Transverse colon (tissue), 4 donors: ENCODE measurements at regions not wholly inside any gene's neighbourhood (a gene's known extent, or its start where the extent isn't known, plus 50 kb on each side); places are given as distances from the start of the nearest gene placed in this dataset.

Experiments
- DNase-seq: peaks from one replicate; pipeline ENCODE4 v3.0.0-alpha.2; 2019
- H3K27ac ChIP-seq, 4 donors: fragments of 200-600 bp; sonication (generic); 2 replicates each; pipeline ENCODE4 v1.5.1; 2016 to 2018; ENCODE audit warnings: inconsistent platforms in 4 of 4
- H3K27me3 ChIP-seq: fragments of 200-600 bp; sonication (generic); 2 replicates; pipeline ENCODE4 v1.5.1; 2017; ENCODE audit warnings: inconsistent platforms
- H3K36me3 ChIP-seq, 4 donors: fragments of 200-600 bp; sonication (generic); 2 replicates each; pipeline ENCODE4 v1.5.1; 2017 to 2019; ENCODE audit warnings: inconsistent platforms in 4 of 4
- H3K4me1 ChIP-seq, 4 donors: fragments of 200-600 bp; sonication (generic); 2 replicates each; pipeline ENCODE4 v1.5.1; 2017 to 2020; ENCODE audit warnings: inconsistent platforms in 4 of 4
- H3K4me3 ChIP-seq, 4 donors: fragments of 200-600 bp; sonication (generic); 1 replicate in 1 of 4; 2 replicates in 3 of 4; pipeline versions ENCODE4 v1.5.1 to v1.6.1; 2017 to 2019; ENCODE audit warnings: inconsistent platforms in 4 of 4
- H3K9me3 ChIP-seq, 2 donors: fragments of 200-600 bp; sonication (generic); 2 replicates each; pipeline ENCODE4 v1.5.1; 2017 to 2019; ENCODE audit warnings: inconsistent platforms in 2 of 2
- CTCF ChIP-seq, 5 experiments: fragments of 200-600 bp in 3 of 5; fragments of 450-650 bp in 2 of 5; sonication (generic) in 3 of 5; IDR thresholded peaks; 1 replicate in 2 of 5; 2 replicates in 3 of 5; pipeline ENCODE4 v1.5.1; 2016 to 2017; ENCODE audit warnings: antibody characterized with exemption in 5 of 5, inconsistent platforms in 3 of 5, mild to moderate bottlenecking in 2 of 5, moderate library complexity in 1 of 5
- EP300 ChIP-seq: sonication (generic); formaldehyde crosslinking; IDR thresholded peaks from one replicate; pipeline ENCODE4 v1.6.1; 2017; ENCODE audit warnings: antibody characterized with exemption, low read depth
- POLR2A ChIP-seq: fragments of 450-650 bp; IDR thresholded peaks from one replicate; pipeline ENCODE4 v1.6.1; 2016; ENCODE audit warnings: antibody characterized with exemption, mild to moderate bottlenecking, moderate library complexity
- POLR2AphosphoS5 ChIP-seq, 3 donors: sonication (generic); formaldehyde crosslinking; IDR thresholded peaks; one replicate each; pipeline ENCODE4 v1.6.1; 2016; ENCODE audit warnings: antibody characterized with exemption in 3 of 3
- WGBS, 2 donors: methylation state at CpG; one replicate each; pipeline ENCODE4 v1.1.5; 2018; ENCODE audit warnings: low coverage in 1 of 2; 5-methylcytosine and 5-hydroxymethylcytosine counted together
- in situ Hi-C, 4 donors: fragments of 200-750 bp; cut with MboI; loops; one replicate each; pipeline versions ENCODE4 v1.15.0 to v1.15.1; 2017; ENCODE audit warnings: low sequenced_read_pairs in 3 of 4, low pct_ligation_motif_present in 1 of 4, low pct_unique_long_range_greater_than_20kb in 1 of 4
- intact Hi-C: fragments of 100-400 bp; cut with DNase I; formaldehyde crosslinking; loops from one replicate; pipeline ENCODE4 v1.15.1; 2023; ENCODE audit warnings: low total_unique reads

- Histone ChIP-seq H3K9me3 (peaks cover 0 to 4% of the 10 kb centered on the region in 2 donors), H3K36me3 (no peaks in the 10 kb centered on the region), H3K27ac (no peak overlapping the region), H3K4me1 (no peaks in the 10 kb centered on the region), H3K27me3 (peaks cover 59% of the 10 kb centered on the region), H3K4me3 (no peak overlapping the region)
- TF ChIP-seq POLR2AphosphoS5 (IDR thresholded peaks at IDR 0.05) (no peak), EP300 (no peak), POLR2A (no peak), CTCF (IDR thresholded peaks at IDR 0.05) (no peak)
- intact Hi-C loops: no loop called here
- no peak for DNase-seq
- WGBS, 2 donors: 39 to 51% methylated on average over 2 to 3 of the region's 3 CpGs
- in situ Hi-C loops: no loop called here
These were observed 155.3 kb upstream of the LSM14A start for GRCh38 chr19:34017024-34017423.

GRCh38 chr19:34017601-34018000 is 154.7 kb upstream of the LSM14A start:
- no peak for DNase-seq
- Histone ChIP-seq H3K27ac (no peak overlapping the region), H3K4me1 (no peaks in the 10 kb centered on the region), H3K9me3 (peaks cover 0 to 4% of the 10 kb centered on the region in 2 donors), H3K36me3 (no peaks in the 10 kb centered on the region), H3K27me3 (peaks cover 57% of the 10 kb centered on the region), H3K4me3 (no peak overlapping the region)
- no peak for TF ChIP-seq CTCF (IDR thresholded peaks at IDR 0.05)
- TF ChIP-seq POLR2A: no peak
- no peak for TF ChIP-seq EP300
- TF ChIP-seq POLR2AphosphoS5 (IDR thresholded peaks at IDR 0.05): no peak
- in situ Hi-C loops (no loop called here), intact Hi-C loops (no loop called here)
- 35 to 59% methylated on average over 5 of the region's 5 CpGs for WGBS, 2 donors

GRCh38 chr19:34018546-34018945 is 153.8 kb upstream of the LSM14A start:
- no peaks in the 10 kb centered on the region for H3K4me1 ChIP-seq
- H3K27ac ChIP-seq: no peak overlapping the region
- no peaks in the 10 kb centered on the region for H3K36me3 ChIP-seq
- 53 to 67% methylated on average over 1 of the region's 1 CpG for WGBS, 2 donors
- H3K9me3 ChIP-seq: peaks cover 5 to 10% of the 10 kb centered on the region in 2 donors
- intact Hi-C loops: no loop called here
- TF ChIP-seq EP300: no peak
- no peak for TF ChIP-seq CTCF (IDR thresholded peaks at IDR 0.05)
- TF ChIP-seq POLR2AphosphoS5 (IDR thresholded peaks at IDR 0.05): no peak
- no peak for TF ChIP-seq POLR2A
- in situ Hi-C loops: no loop called here
- H3K27me3 ChIP-seq: peaks cover 48% of the 10 kb centered on the region
- no peak overlapping the region for H3K4me3 ChIP-seq
- DNase-seq: no peak

GRCh38 chr19:34023381-34023780 is 148.9 kb upstream of the LSM14A start:
- Histone ChIP-seq H3K4me3 (no peak overlapping the region), H3K36me3 (no peaks in the 10 kb centered on the region), H3K27me3 (peaks cover 7% of the 10 kb centered on the region), H3K4me1 (no peaks in the 10 kb centered on the region), H3K27ac (no peak overlapping the region), H3K9me3 (peaks cover 12 to 14% of the 10 kb centered on the region in 2 donors)
- in situ Hi-C loops: no loop called here
- TF ChIP-seq POLR2AphosphoS5 (IDR thresholded peaks at IDR 0.05) (no peak), POLR2A (no peak), CTCF (IDR thresholded peaks at IDR 0.05) (no peak), EP300 (no peak)
- no peak for DNase-seq
- 89 to 92% methylated on average over 5 of the region's 5 CpGs for WGBS, 2 donors
- intact Hi-C loops: no loop called here
